Liver (tissue), 8 donors: ENCODE measurements at regions not wholly inside any gene's neighbourhood (a gene's known extent, or its start where the extent isn't known, plus 50 kb on each side); places are given as distances from the start of the nearest gene placed in this dataset.

ENCODE experiments used
- DNase-seq: peaks from one replicate; pipeline ENCODE4 v3.0.0-alpha.2; 2017; ENCODE audit warnings: low spot score
- H3K27ac ChIP-seq, 2 donors: one replicate each; pipeline ENCODE4 v1.7.0; 2013; ENCODE audit warnings: inconsistent platforms in 2 of 2, low read length in 2 of 2, control low read depth in 1 of 2, low read depth in 1 of 2, mild to moderate bottlenecking in 1 of 2
- H3K27me3 ChIP-seq, 4 donors: one replicate each; pipeline versions ENCODE4 v1.6.1 to v1.7.0; 2013; ENCODE audit warnings: low read length in 3 of 4, inconsistent platforms in 1 of 4, mild to moderate bottlenecking in 1 of 4, moderate library complexity in 1 of 4; ENCODE audit not compliant: control insufficient read depth in 4 of 4, insufficient read depth in 4 of 4
- H3K36me3 ChIP-seq, 4 donors: one replicate each; pipeline versions ENCODE4 v1.6.1 to v1.7.0; 2013; ENCODE audit warnings: low read length in 3 of 4, mild to moderate bottlenecking in 3 of 4, low read depth in 1 of 4, moderate library complexity in 1 of 4; ENCODE audit not compliant: control insufficient read depth in 4 of 4, insufficient read depth in 3 of 4
- H3K4me1 ChIP-seq, 4 donors: one replicate each; pipeline versions ENCODE4 v1.6.1 to v1.7.0; 2013; ENCODE audit warnings: low read length in 3 of 4, mild to moderate bottlenecking in 3 of 4, moderate library complexity in 1 of 4; ENCODE audit not compliant: control insufficient read depth in 4 of 4, insufficient read depth in 4 of 4
- H3K4me3 ChIP-seq, 3 donors: one replicate each; pipeline versions ENCODE4 v1.6.1 to v1.7.0; 2013; ENCODE audit warnings: low read length in 3 of 3, control low read depth in 1 of 3, low read depth in 1 of 3, mild to moderate bottlenecking in 1 of 3
- H3K9ac ChIP-seq, 2 donors: one replicate each; pipeline ENCODE4 v1.7.0; 2013; ENCODE audit warnings: low read length in 2 of 2, mild to moderate bottlenecking in 2 of 2, moderate library complexity in 2 of 2, control low read depth in 1 of 2, low read depth in 1 of 2
- H3K9me3 ChIP-seq, 4 donors: one replicate each; pipeline versions ENCODE4 v1.6.1 to v1.7.0; 2013; ENCODE audit warnings: low read length in 3 of 4; ENCODE audit not compliant: control insufficient read depth in 4 of 4
- ATF3 ChIP-seq: IDR thresholded peaks from 2 replicates; pipeline ENCODE4 v1.6.1; 2016; ENCODE audit warnings: antibody characterized with exemption
- CTCF ChIP-seq: fragments of 150-350 bp; IDR thresholded peaks from 2 replicates; pipeline ENCODE4 v1.5.1; 2017; ENCODE audit warnings: improper control_type of control experiment, low read depth, low read length; ENCODE audit not compliant: missing input control
- EGR1 ChIP-seq, 2 donors: IDR thresholded peaks; 2 replicates each; pipeline ENCODE4 v1.6.1; 2016 to 2018; ENCODE audit warnings: antibody characterized with exemption in 2 of 2, low read depth in 2 of 2
- FOXA1 ChIP-seq: IDR thresholded peaks from 2 replicates; pipeline ENCODE4 v1.6.1; 2016; ENCODE audit warnings: antibody characterized with exemption
- FOXA2 ChIP-seq: IDR thresholded peaks from 2 replicates; pipeline ENCODE4 v1.6.1; 2016; ENCODE audit warnings: antibody characterized with exemption
- GABPA ChIP-seq, 2 donors: IDR thresholded peaks in 1 of 2; conservative IDR thresholded peaks in 1 of 2; 2 replicates each; pipeline ENCODE4 v1.6.1; 2016; ENCODE audit warnings: antibody characterized with exemption in 2 of 2, mild to moderate bottlenecking in 1 of 2, moderate library complexity in 1 of 2
- HNF4A ChIP-seq, 2 donors: conservative IDR thresholded peaks; 2 replicates each; pipeline ENCODE4 v1.6.1; 2016; ENCODE audit warnings: antibody characterized with exemption in 2 of 2, mild to moderate bottlenecking in 2 of 2
- HNF4G ChIP-seq: IDR thresholded peaks from 2 replicates; pipeline ENCODE4 v1.6.1; 2016; ENCODE audit warnings: antibody characterized with exemption
- JUND ChIP-seq, 2 donors: IDR thresholded peaks; 2 replicates each; pipeline ENCODE4 v1.6.1; 2016; ENCODE audit warnings: antibody characterized with exemption in 2 of 2
- MAX ChIP-seq: IDR thresholded peaks from 2 replicates; pipeline ENCODE4 v1.6.1; 2016; ENCODE audit warnings: antibody characterized with exemption
- NR2F2 ChIP-seq: IDR thresholded peaks from 2 replicates; pipeline ENCODE4 v1.6.1; 2016; ENCODE audit warnings: antibody characterized with exemption
- RAD21 ChIP-seq, 2 donors: IDR thresholded peaks; 2 replicates each; pipeline ENCODE4 v1.6.1; 2016; ENCODE audit warnings: antibody characterized with exemption in 2 of 2, mild to moderate bottlenecking in 2 of 2
- REST ChIP-seq: IDR thresholded peaks from 2 replicates; pipeline ENCODE4 v1.6.1; 2016; ENCODE audit warnings: antibody characterized with exemption, mild to moderate bottlenecking
- RXRA ChIP-seq, 2 donors: IDR thresholded peaks; 2 replicates each; pipeline ENCODE4 v1.6.1; 2017 to 2018; ENCODE audit warnings: antibody characterized with exemption in 2 of 2, mild to moderate bottlenecking in 1 of 2
- SP1 ChIP-seq: IDR thresholded peaks from 2 replicates; pipeline ENCODE4 v1.6.1; 2018; ENCODE audit warnings: antibody characterized with exemption, mild to moderate bottlenecking
- YY1 ChIP-seq: IDR thresholded peaks from 2 replicates; pipeline ENCODE4 v1.6.1; 2016; ENCODE audit warnings: antibody characterized with exemption, mild to moderate bottlenecking
- ZBTB33 ChIP-seq: IDR thresholded peaks from 2 replicates; pipeline ENCODE4 v1.6.1; 2016; ENCODE audit warnings: antibody characterized with exemption
- WGBS: extraction: QIAGEN DNeasy Blood & Tissue Kit; methylation state at CpG from one replicate; pipeline ENCODE4 v1.1.7; 2013; 5-methylcytosine and 5-hydroxymethylcytosine counted together
- donor health status: healthy.
- donor health status: healthy.
- donor health status: healthy.
- donor health status: healthy.
- donor health status: healthy.

GRCh38 chr2:111692311-111692710 lies 191.7 kb downstream of the ANAPC1 start:
- WGBS: 94% methylated on average over 2 of the region's 2 CpGs
- Histone ChIP-seq H3K27me3 (no peaks in the 10 kb centered on the region), H3K9me3 (no peaks in the 10 kb centered on the region), H3K27ac (no peak overlapping the region), H3K9ac (no peak overlapping the region), H3K36me3 (no peaks in the 10 kb centered on the region), H3K4me1 (no peaks in the 10 kb centered on the region), H3K4me3 (no peak overlapping the region)
- TF ChIP-seq NR2F2 (no peak), SP1 (no peak), REST (no peak)
- no peak for DNase-seq

- H3K9ac ChIP-seq: no peak overlapping the region
- no peak for TF ChIP-seq YY1
- TF ChIP-seq GABPA (IDR thresholded peaks at IDR 0.05 in 1 of 2, conservative IDR thresholded peaks at IDR 0.05 in 1 of 2): no peak
- no peak for TF ChIP-seq EGR1 (IDR thresholded peaks at IDR 0.05; ENCODE audit: low read depth in 2 of 2)
- no peak for TF ChIP-seq HNF4G
- no peak for TF ChIP-seq JUND (IDR thresholded peaks at IDR 0.05)
- no peak for TF ChIP-seq MAX
- TF ChIP-seq NR2F2: no peak
- no peak for TF ChIP-seq SP1
- no peak for TF ChIP-seq HNF4A (conservative IDR thresholded peaks at IDR 0.05)
- TF ChIP-seq FOXA2: no peak
- TF ChIP-seq RXRA (IDR thresholded peaks at IDR 0.05): no peak
- TF ChIP-seq RAD21 (IDR thresholded peaks at IDR 0.05): no peak
- no peak for TF ChIP-seq FOXA1
- TF ChIP-seq CTCF: no peak
- no peak for TF ChIP-seq ATF3
- no peak for TF ChIP-seq ZBTB33
- no peak overlapping the region for H3K4me3 ChIP-seq
- H3K36me3 ChIP-seq: no peaks in the 10 kb centered on the region
- peaks cover 0 to 11% (median 4%) of the 10 kb centered on the region in 4 donors for H3K4me1 ChIP-seq
- WGBS: 78% methylated on average over 3 of the region's 3 CpGs
- no peak overlapping the region for H3K27ac ChIP-seq
- no peak for DNase-seq
- no peaks in the 10 kb centered on the region for H3K9me3 ChIP-seq
- H3K27me3 ChIP-seq: no peaks in the 10 kb centered on the region
Observed at GRCh38 chr2:111694700-111695101, 189.3 kb downstream of the ANAPC1 start.
